GM12878 (cell line): ENCODE measurements at regions not wholly inside any gene's neighbourhood (a gene's known extent, or its start where the extent isn't known, plus 50 kb on each side); places are given as distances from the start of the nearest gene placed in this dataset.

Experiments used
- POLR2AphosphoS5 ChIP-seq: IDR thresholded peaks from 2 replicates; pipeline ENCODE4 v1.6.1; 2011; ENCODE audit warnings: mild to moderate bottlenecking, low read length, inconsistent platforms
- TF ChIP-seq, protein P1 (sequence below): fragments of 450-650 bp; IDR thresholded peaks from 2 replicates; pipeline ENCODE4 v1.6.1; 2017; ENCODE audit warnings: mild to moderate bottlenecking, moderate library complexity

GRCh38 chr12:65681226-65681625 lies 143.1 kb upstream of the HMGA2 start:
- TF ChIP-seq, protein P1, sequence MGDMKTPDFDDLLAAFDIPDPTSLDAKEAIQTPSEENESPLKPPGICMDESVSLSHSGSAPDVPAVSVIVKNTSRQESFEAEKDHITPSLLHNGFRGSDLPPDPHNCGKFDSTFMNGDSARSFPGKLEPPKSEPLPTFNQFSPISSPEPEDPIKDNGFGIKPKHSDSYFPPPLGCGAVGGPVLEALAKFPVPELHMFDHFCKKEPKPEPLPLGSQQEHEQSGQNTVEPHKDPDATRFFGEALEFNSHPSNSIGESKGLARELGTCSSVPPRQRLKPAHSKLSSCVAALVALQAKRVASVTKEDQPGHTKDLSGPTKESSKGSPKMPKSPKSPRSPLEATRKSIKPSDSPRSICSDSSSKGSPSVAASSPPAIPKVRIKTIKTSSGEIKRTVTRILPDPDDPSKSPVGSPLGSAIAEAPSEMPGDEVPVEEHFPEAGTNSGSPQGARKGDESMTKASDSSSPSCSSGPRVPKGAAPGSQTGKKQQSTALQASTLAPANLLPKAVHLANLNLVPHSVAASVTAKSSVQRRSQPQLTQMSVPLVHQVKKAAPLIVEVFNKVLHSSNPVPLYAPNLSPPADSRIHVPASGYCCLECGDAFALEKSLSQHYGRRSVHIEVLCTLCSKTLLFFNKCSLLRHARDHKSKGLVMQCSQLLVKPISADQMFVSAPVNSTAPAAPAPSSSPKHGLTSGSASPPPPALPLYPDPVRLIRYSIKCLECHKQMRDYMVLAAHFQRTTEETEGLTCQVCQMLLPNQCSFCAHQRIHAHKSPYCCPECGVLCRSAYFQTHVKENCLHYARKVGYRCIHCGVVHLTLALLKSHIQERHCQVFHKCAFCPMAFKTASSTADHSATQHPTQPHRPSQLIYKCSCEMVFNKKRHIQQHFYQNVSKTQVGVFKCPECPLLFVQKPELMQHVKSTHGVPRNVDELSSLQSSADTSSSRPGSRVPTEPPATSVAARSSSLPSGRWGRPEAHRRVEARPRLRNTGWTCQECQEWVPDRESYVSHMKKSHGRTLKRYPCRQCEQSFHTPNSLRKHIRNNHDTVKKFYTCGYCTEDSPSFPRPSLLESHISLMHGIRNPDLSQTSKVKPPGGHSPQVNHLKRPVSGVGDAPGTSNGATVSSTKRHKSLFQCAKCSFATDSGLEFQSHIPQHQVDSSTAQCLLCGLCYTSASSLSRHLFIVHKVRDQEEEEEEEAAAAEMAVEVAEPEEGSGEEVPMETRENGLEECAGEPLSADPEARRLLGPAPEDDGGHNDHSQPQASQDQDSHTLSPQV = no peak
- no peak for TF ChIP-seq POLR2AphosphoS5
